Panc1 (cell line): ENCODE measurements at regions not wholly inside any gene's neighbourhood (a gene's known extent, or its start where the extent isn't known, plus 50 kb on each side); places are given as distances from the start of the nearest gene placed in this dataset.

Source experiments
- ATAC-seq: fragments of 200-7000 bp; cut with Tn5 transposase; 2 replicates; pipeline ENCODE4 v1.9.1; 2020; ENCODE audit warnings: mild to moderate bottlenecking, moderate library complexity
- BruUV-seq: library from RNA; stranded (reverse); fragments of 400-500 nt; replicated peaks from 2 replicates; lab custom pipeline; 2021; lab: Mats Ljungman, UMichigan
- CTCF ChIA-PET: fragments of 300-600 bp; sonication (Branson Sonifier 250); formaldehyde crosslinking; loops from one replicate; lab custom pipeline; 2022; ENCODE audit warnings: antibody characterized with exemption; lab: Charles Lee
- POLR2A ChIA-PET: fragments of 300-600 bp; sonication (Branson Sonifier 250); formaldehyde crosslinking; loops from one replicate; lab custom pipeline; 2022; ENCODE audit warnings: antibody characterized with exemption; lab: Charles Lee
- DNase-seq: peaks from one replicate; pipeline ENCODE4 v3.0.0-alpha.2; 2010; ENCODE audit warnings: low read depth, low spot score
- H3K27ac ChIP-seq: 2 replicates; pipeline ENCODE4 v1.5.1; 2011; ENCODE audit warnings: mild to moderate bottlenecking, low read length, inconsistent platforms
- H3K27me3 ChIP-seq: fragments of 200-500 bp; sonication (Bioruptor generic); 2 replicates; pipeline ENCODE4 v1.6.0; 2014; ENCODE audit warnings: low read length, inconsistent platforms; ENCODE audit not compliant: control insufficient read depth, insufficient read depth
- H3K36me3 ChIP-seq: fragments of 200-500 bp; sonication (Bioruptor generic); 2 replicates; pipeline ENCODE4 v1.5.1; 2014; ENCODE audit warnings: inconsistent platforms, mild to moderate bottlenecking, low read length, moderate library complexity; ENCODE audit not compliant: control insufficient read depth, insufficient read depth
- H3K4me1 ChIP-seq: 2 replicates; pipeline ENCODE4 v1.5.1; 2011; ENCODE audit warnings: inconsistent platforms, mild to moderate bottlenecking, low read length, moderate library complexity; ENCODE audit not compliant: control insufficient read depth, insufficient read depth
- H3K4me3 ChIP-seq, 2 experiments: 2 replicates each; pipeline ENCODE4 v1.5.1; 2011 to 2012; ENCODE audit warnings: low read depth in 2 of 2, low read length in 2 of 2, mild to moderate bottlenecking in 2 of 2, inconsistent platforms in 1 of 2, moderate library complexity in 1 of 2
- H3K9me3 ChIP-seq: fragments of 200-500 bp; sonication (Bioruptor generic); 2 replicates; pipeline ENCODE4 v1.5.1; 2014; ENCODE audit warnings: low read depth, mild to moderate bottlenecking, inconsistent platforms, low read length, moderate library complexity; ENCODE audit not compliant: control insufficient read depth, insufficient read depth
- POLR2AphosphoS5 ChIP-seq: IDR thresholded peaks from 2 replicates; pipeline ENCODE4 v1.6.1; 2012; ENCODE audit warnings: mild to moderate bottlenecking, low read depth, low read length, moderate library complexity
- REST ChIP-seq, 2 experiments: IDR thresholded peaks; 2 replicates each; pipeline ENCODE4 v1.6.1; 2011 to 2012; ENCODE audit warnings: low read depth in 2 of 2, control low read depth in 1 of 2, low read length in 1 of 2, mild to moderate bottlenecking in 1 of 2, moderate library complexity in 1 of 2; ENCODE audit not compliant: insufficient read depth in 1 of 2
- SIN3A ChIP-seq: IDR thresholded peaks from 2 replicates; pipeline ENCODE4 v1.6.1; 2012; ENCODE audit warnings: low read depth, mild to moderate bottlenecking, low read length, moderate library complexity, borderline replicate concordance; ENCODE audit not compliant: insufficient read depth
- TCF7L2 ChIP-seq: IDR thresholded peaks from 2 replicates; pipeline ENCODE4 v1.6.1; 2011; ENCODE audit warnings: mild to moderate bottlenecking, low read depth, low read length, inconsistent platforms
- in situ Hi-C: cut with HindIII; loops from 2 replicates; pipeline ENCODE4 v1.10.0; 2016; ENCODE audit warnings: low sequenced_read_pairs, low pct_unique_long_range_greater_than_20kb
- intact Hi-C: fragments of 100-400 bp; cut with micrococcal nuclease; formaldehyde crosslinking; loops from one replicate; pipeline ENCODE4 v1.10.0; 2022; ENCODE audit not compliant: unreplicated experiment
- TF ChIP-seq, protein P1 (sequence below): fragments of 450-650 bp; IDR thresholded peaks from 2 replicates; pipeline ENCODE4 v1.5.1; 2017; ENCODE audit warnings: mild to moderate bottlenecking

- Histone ChIP-seq H3K4me3 (no peak overlapping the region), H3K27me3 (no peaks in the 10 kb centered on the region), H3K4me1 (no peaks in the 10 kb centered on the region), H3K27ac (no peak overlapping the region), H3K36me3 (no peaks in the 10 kb centered on the region), H3K9me3 (no peaks in the 10 kb centered on the region)
- no TSS peak for BruUV-seq
- POLR2A ChIA-PET: interaction anchor here (0.6 kb wide), 1 partner anchor 96 kb away, joined by 3 read pairs; no protein-coding TSS in a partner anchor
- CTCF ChIA-PET: no interaction called here
- in situ Hi-C loops: no loop called here
- ATAC-seq (no peak), DNase-seq (no peak)
- TF ChIP-seq SIN3A: no peak
- TF ChIP-seq REST (IDR thresholded peaks at IDR 0.05; ENCODE audit: insufficient read depth in 1 of 2, low read depth in 2 of 2, low read length in 1 of 2): no peak
- TF ChIP-seq TCF7L2: no peak
- TF ChIP-seq POLR2AphosphoS5: no peak
- intact Hi-C loops: no loop called here
Observed at GRCh38 chr7:25714013-25714412, 438.0 kb upstream of the NFE2L3 start.

DNA sequence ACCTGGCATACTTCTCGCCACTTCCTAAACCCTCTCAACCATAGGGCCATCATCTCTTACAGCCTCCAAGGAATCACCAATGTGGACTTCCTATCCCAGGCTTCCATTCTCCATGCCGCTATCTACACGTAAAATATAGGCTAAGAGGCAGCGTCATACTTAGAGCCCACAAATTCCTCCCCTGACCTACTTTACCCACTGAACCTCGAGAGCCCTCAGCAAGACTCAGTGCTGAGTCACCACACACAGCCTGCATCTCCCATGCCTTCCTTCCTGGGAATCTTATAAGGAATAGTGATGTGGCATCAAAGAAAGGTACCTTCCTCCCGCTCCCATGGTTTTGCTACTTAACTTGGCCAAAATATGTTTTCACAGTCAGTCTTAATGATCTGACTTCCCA is 435.6 kb upstream of the NFE2L3 start:
- CTCF ChIA-PET: no interaction called here
- in situ Hi-C loops (no loop called here), intact Hi-C loops (no loop called here)
- Histone ChIP-seq H3K4me1 (no peaks in the 10 kb centered on the region), H3K27me3 (no peaks in the 10 kb centered on the region), H3K36me3 (no peaks in the 10 kb centered on the region), H3K9me3 (no peaks in the 10 kb centered on the region), H3K4me3 (no peak overlapping the region), H3K27ac (no peak overlapping the region)
- no peak for ATAC-seq
- no peak for DNase-seq
- POLR2A ChIA-PET: no interaction called here
- no peak for TF ChIP-seq TCF7L2
- TF ChIP-seq, protein P1, sequence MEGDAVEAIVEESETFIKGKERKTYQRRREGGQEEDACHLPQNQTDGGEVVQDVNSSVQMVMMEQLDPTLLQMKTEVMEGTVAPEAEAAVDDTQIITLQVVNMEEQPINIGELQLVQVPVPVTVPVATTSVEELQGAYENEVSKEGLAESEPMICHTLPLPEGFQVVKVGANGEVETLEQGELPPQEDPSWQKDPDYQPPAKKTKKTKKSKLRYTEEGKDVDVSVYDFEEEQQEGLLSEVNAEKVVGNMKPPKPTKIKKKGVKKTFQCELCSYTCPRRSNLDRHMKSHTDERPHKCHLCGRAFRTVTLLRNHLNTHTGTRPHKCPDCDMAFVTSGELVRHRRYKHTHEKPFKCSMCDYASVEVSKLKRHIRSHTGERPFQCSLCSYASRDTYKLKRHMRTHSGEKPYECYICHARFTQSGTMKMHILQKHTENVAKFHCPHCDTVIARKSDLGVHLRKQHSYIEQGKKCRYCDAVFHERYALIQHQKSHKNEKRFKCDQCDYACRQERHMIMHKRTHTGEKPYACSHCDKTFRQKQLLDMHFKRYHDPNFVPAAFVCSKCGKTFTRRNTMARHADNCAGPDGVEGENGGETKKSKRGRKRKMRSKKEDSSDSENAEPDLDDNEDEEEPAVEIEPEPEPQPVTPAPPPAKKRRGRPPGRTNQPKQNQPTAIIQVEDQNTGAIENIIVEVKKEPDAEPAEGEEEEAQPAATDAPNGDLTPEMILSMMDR: no peak
- TF ChIP-seq SIN3A: no peak
- TF ChIP-seq REST (IDR thresholded peaks at IDR 0.05; ENCODE audit: insufficient read depth in 1 of 2, low read depth in 2 of 2, low read length in 1 of 2): no peak
- no peak for TF ChIP-seq POLR2AphosphoS5
- BruUV-seq: no TSS peak
